ENCODE measurements at regions not wholly inside any gene's neighbourhood (a gene's known extent, or its start where the extent isn't known, plus 50 kb on each side); places are given as distances from the start of the nearest gene placed in this dataset.
"Not testable (repeated sequence)": the region's sequence is repeated elsewhere in the genome, so short reads cannot be mapped to it uniquely, and the experiment has no call there.

DNA sequence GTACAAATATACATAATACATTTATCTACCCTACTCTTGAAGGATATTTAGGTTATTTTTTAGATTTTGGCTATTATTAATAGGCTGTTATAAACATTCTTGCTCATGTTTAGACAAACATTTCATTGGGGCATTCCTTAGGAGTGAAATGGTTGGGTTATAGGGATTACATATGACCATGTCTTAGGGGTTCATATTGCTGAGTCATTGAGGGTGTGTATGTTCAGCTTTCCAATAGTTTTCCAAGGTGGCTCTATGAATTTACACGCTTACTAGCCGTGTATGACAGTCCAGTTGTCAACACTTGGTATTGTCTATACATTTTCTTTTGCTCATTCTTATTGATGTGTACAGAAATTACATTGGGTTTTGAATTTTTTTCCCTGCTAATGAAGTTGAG lies 125.8 kb downstream of the OXSM start:
- no peak overlapping the region for H3K4me3 ChIP-seq (ENCODE audit: low read length in 2 of 2)
- no peaks in the 10 kb centered on the region for H3K36me3 ChIP-seq (ENCODE audit: control insufficient read depth in 2 of 2, insufficient read depth in 2 of 2, low read length in 1 of 2)
- no peaks in the 10 kb centered on the region for H3K9me3 ChIP-seq (ENCODE audit: control insufficient read depth in 2 of 2, insufficient read depth in 1 of 2, low read length in 1 of 2)
- no peaks in the 10 kb centered on the region for H3K27me3 ChIP-seq (ENCODE audit: control insufficient read depth in 2 of 2, insufficient read depth in 1 of 2, low read length in 1 of 2)
- no peak overlapping the region for H3K27ac ChIP-seq (ENCODE audit: low read depth in 1 of 2, low read length in 1 of 2)
- H3K4me1 ChIP-seq (ENCODE audit: control insufficient read depth in 2 of 2, insufficient read depth in 2 of 2, low read length in 2 of 2), result peaks cover 0 to 10% of the 10 kb centered on the region in 2 donors
- WGBS, result 94% methylated on average over 2 of the region's 2 CpGs
- no peak for DNase-seq (ENCODE audit: low read depth in 6 of 9, low spot score in 9 of 9)

DNA sequence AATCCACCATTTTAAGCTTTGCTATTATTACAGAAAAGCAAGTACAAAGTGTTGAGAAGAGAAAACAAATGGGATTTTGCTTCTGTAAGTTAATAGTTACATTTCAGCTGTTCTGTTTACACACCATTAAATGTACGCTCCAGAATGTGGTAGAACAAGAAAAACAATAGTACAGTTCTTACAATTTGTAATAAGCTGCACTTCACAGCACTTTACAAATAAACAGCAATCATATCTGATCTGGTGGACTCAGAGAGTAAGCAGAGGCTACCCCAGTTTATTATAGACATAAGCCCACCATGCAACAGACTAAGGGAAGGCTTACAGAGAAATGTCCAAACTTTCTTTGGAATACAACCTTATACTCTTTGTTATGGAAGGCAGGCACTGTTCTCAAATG lies 126.4 kb downstream of the OXSM start:
- no peak overlapping the region for H3K27ac ChIP-seq (ENCODE audit: low read depth in 1 of 2, low read length in 1 of 2)
- H3K27me3 ChIP-seq (ENCODE audit: control insufficient read depth in 2 of 2, insufficient read depth in 1 of 2, low read length in 1 of 2), result no peaks in the 10 kb centered on the region
- no peaks in the 10 kb centered on the region for H3K36me3 ChIP-seq (ENCODE audit: control insufficient read depth in 2 of 2, insufficient read depth in 2 of 2, low read length in 1 of 2)
- 0% methylated on average over 1 of the region's 1 CpG for WGBS
- no peaks in the 10 kb centered on the region for H3K9me3 ChIP-seq (ENCODE audit: control insufficient read depth in 2 of 2, insufficient read depth in 1 of 2, low read length in 1 of 2)
- no peak for DNase-seq (ENCODE audit: low read depth in 6 of 9, low spot score in 9 of 9)
- peaks cover 0 to 6% of the 10 kb centered on the region in 2 donors for H3K4me1 ChIP-seq (ENCODE audit: control insufficient read depth in 2 of 2, insufficient read depth in 2 of 2, low read length in 2 of 2)
- no peak overlapping the region for H3K4me3 ChIP-seq (ENCODE audit: low read length in 2 of 2)

DNA sequence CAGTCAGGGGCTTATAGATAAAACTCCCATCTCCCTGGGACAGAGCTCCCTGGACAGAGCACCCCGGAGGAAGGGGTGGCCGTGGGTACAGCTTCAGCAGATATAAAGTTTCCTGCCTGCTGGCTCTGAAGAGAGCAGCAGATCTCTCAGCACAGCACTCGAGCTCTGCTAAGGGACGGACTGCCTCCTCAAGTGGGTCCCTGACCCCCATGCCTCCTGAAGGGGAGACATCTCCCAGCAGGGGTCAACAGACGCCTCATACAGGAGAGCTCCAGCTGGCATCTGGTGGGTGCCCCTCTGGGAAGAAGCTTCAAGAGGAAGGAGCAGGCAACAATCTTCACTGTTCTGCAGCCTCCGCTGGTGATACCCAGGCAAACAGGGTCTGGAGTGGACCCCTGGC lies 142.1 kb downstream of the OXSM start:
- H3K27ac ChIP-seq (ENCODE audit: low read depth in 1 of 2, low read length in 1 of 2); DNase-seq (ENCODE audit: low read depth in 6 of 9, low spot score in 9 of 9); H3K4me3 ChIP-seq (ENCODE audit: low read length in 2 of 2); H3K27me3 ChIP-seq (ENCODE audit: control insufficient read depth in 2 of 2, insufficient read depth in 1 of 2, low read length in 1 of 2); H3K36me3 ChIP-seq (ENCODE audit: control insufficient read depth in 2 of 2, insufficient read depth in 2 of 2, low read length in 1 of 2); H3K9me3 ChIP-seq (ENCODE audit: control insufficient read depth in 2 of 2, insufficient read depth in 1 of 2, low read length in 1 of 2); H3K4me1 ChIP-seq (ENCODE audit: control insufficient read depth in 2 of 2, insufficient read depth in 2 of 2, low read length in 2 of 2): not testable (repeated sequence)
- 97% methylated on average over 6 of the region's 6 CpGs for WGBS

DNA sequence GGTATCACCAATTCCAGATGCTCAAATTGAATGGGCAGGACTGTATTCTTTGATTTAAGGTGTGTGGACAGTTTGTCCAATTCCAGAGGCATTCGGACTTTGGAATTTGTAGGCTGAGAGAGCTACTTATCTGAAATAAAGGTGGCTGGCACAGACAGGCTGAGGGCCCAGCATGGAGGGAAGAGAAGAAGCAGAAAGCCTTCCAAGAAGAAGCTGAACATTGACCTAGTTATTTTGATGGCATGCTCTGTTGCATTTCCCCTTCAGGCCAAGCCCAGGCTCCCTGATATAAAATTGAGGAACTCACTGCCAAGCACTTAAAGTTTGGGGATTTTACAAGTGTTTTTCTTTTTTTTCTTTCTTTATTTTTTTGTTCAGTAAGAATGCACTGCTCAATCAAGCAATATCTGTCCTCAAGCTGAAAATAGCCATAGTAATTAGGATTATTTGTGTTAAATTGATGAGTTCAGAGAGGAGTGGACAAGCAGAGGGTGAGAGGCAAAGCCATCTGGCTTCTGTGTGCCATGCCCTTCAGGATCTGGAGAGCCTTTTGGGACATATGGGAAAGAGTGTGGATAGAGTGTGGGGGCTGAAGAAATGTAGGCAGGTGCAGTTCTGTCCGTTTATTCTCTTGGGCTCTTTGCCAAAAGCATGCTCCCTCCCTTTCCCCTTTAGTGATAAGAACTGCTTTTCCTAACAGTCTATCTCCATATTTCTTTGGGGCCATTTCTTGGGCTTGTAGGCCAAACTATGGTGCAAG lies 148.9 kb downstream of the OXSM start:
- H3K4me1 ChIP-seq (ENCODE audit: control insufficient read depth in 2 of 2, insufficient read depth in 2 of 2, low read length in 2 of 2), result no peaks in the 10 kb centered on the region
- H3K9me3 ChIP-seq (ENCODE audit: control insufficient read depth in 2 of 2, insufficient read depth in 1 of 2, low read length in 1 of 2), result no peaks in the 10 kb centered on the region
- H3K27me3 ChIP-seq (ENCODE audit: control insufficient read depth in 2 of 2, insufficient read depth in 1 of 2, low read length in 1 of 2), result no peaks in the 10 kb centered on the region
- no peak for DNase-seq (ENCODE audit: low read depth in 6 of 9, low spot score in 9 of 9)
- H3K27ac ChIP-seq (ENCODE audit: low read depth in 1 of 2, low read length in 1 of 2), result no peak overlapping the region
- H3K4me3 ChIP-seq (ENCODE audit: low read length in 2 of 2), result no peak overlapping the region
- 67% methylated on average over 2 of the region's 2 CpGs for WGBS
- no peaks in the 10 kb centered on the region for H3K36me3 ChIP-seq (ENCODE audit: control insufficient read depth in 2 of 2, insufficient read depth in 2 of 2, low read length in 1 of 2)

DNA sequence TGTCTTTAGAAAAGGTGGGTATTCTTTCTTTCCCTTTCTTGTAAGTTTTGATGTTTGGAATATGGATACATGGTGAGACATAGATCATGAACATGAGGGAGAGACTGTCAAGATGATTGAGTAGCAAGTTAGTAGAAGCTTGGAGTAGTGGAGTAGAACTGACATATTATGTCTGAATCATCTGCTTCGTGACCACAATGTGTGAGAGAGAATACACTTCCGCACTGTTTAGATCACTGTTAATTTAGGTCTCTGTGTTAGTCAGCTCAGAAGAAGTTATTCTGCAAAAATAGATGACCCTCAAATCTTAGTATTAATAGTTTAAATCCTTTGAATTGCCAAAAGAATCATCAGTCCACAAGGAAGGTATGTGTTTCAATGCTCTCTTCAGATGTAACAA lies 151.0 kb downstream of the OXSM start:
- Histone ChIP-seq H3K4me3 (ENCODE audit: low read length in 2 of 2) (no peak overlapping the region), H3K9me3 (ENCODE audit: control insufficient read depth in 2 of 2, insufficient read depth in 1 of 2, low read length in 1 of 2) (no peaks in the 10 kb centered on the region)

DNA sequence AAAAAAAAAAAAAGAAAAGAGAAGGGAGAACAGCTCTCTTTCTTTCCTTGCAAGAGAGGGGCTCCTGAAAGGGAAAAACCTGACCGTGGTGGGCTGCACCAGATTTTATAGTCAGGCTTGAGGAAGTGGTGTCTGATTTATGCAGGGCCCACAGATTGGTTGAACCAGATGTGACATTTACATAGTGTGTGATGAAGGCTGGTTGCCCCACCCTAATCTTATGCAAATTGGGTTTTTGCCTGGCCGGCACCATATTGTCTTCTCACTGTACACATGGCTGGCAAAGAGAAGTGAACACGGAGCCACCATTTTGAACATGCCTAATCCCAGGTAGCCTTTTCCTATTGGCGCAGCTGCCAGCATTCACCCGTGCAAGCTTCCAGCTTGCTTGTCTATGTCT lies 154.4 kb downstream of the OXSM start:
- H3K4me3 ChIP-seq (ENCODE audit: low read length in 2 of 2), result no peak overlapping the region
- H3K27me3 ChIP-seq (ENCODE audit: control insufficient read depth in 2 of 2, insufficient read depth in 1 of 2, low read length in 1 of 2), result no peaks in the 10 kb centered on the region
- H3K36me3 ChIP-seq (ENCODE audit: control insufficient read depth in 2 of 2, insufficient read depth in 2 of 2, low read length in 1 of 2), result no peaks in the 10 kb centered on the region
- H3K27ac ChIP-seq (ENCODE audit: low read depth in 1 of 2, low read length in 1 of 2), result no peak overlapping the region
- WGBS, result 95% methylated on average over 5 of the region's 5 CpGs
- no peak for DNase-seq (ENCODE audit: low read depth in 6 of 9, low spot score in 9 of 9)
- no peaks in the 10 kb centered on the region for H3K4me1 ChIP-seq (ENCODE audit: control insufficient read depth in 2 of 2, insufficient read depth in 2 of 2, low read length in 2 of 2)
- no peaks in the 10 kb centered on the region for H3K9me3 ChIP-seq (ENCODE audit: control insufficient read depth in 2 of 2, insufficient read depth in 1 of 2, low read length in 1 of 2)

More for the DNA sequence above, 151.0 kb downstream of the OXSM start:
- no peaks in the 10 kb centered on the region for H3K36me3 ChIP-seq (ENCODE audit: control insufficient read depth in 2 of 2, insufficient read depth in 2 of 2, low read length in 1 of 2)
- no peak overlapping the region for H3K27ac ChIP-seq (ENCODE audit: low read depth in 1 of 2, low read length in 1 of 2)
- no peak for DNase-seq (ENCODE audit: low read depth in 6 of 9, low spot score in 9 of 9)
- WGBS, result 94% methylated on average over 2 of the region's 2 CpGs
- no peaks in the 10 kb centered on the region for H3K4me1 ChIP-seq (ENCODE audit: control insufficient read depth in 2 of 2, insufficient read depth in 2 of 2, low read length in 2 of 2)
- H3K27me3 ChIP-seq (ENCODE audit: control insufficient read depth in 2 of 2, insufficient read depth in 1 of 2, low read length in 1 of 2), result no peaks in the 10 kb centered on the region

DNA sequence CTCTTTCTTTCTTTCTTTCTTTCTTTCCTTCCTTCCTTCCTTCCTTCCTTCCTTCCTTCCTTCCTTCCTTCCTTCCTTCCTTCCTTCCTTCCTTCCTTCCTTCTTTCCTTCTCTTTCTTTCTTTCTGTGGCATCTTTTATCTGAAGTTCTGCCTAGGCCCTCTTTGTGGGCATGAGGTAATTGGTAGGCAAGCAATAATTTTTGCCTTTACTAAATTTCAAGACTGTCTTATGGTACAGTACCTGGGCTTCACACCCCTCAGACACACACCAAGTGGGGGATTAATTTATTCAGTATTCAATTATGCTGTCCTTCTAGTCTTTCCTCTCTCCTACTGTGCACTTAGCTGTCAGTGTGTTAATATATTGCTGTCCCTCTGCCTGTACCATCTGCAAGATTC lies 155.5 kb downstream of the OXSM start:
- no peak overlapping the region for H3K4me3 ChIP-seq (ENCODE audit: low read length in 2 of 2)
- H3K27ac ChIP-seq (ENCODE audit: low read depth in 1 of 2, low read length in 1 of 2), result no peak overlapping the region
- no peaks in the 10 kb centered on the region for H3K9me3 ChIP-seq (ENCODE audit: control insufficient read depth in 2 of 2, insufficient read depth in 1 of 2, low read length in 1 of 2)
- no peaks in the 10 kb centered on the region for H3K4me1 ChIP-seq (ENCODE audit: control insufficient read depth in 2 of 2, insufficient read depth in 2 of 2, low read length in 2 of 2)
- H3K36me3 ChIP-seq (ENCODE audit: control insufficient read depth in 2 of 2, insufficient read depth in 2 of 2, low read length in 1 of 2), result no peaks in the 10 kb centered on the region
- H3K27me3 ChIP-seq (ENCODE audit: control insufficient read depth in 2 of 2, insufficient read depth in 1 of 2, low read length in 1 of 2), result no peaks in the 10 kb centered on the region
- no peak for DNase-seq (ENCODE audit: low read depth in 6 of 9, low spot score in 9 of 9)

DNA sequence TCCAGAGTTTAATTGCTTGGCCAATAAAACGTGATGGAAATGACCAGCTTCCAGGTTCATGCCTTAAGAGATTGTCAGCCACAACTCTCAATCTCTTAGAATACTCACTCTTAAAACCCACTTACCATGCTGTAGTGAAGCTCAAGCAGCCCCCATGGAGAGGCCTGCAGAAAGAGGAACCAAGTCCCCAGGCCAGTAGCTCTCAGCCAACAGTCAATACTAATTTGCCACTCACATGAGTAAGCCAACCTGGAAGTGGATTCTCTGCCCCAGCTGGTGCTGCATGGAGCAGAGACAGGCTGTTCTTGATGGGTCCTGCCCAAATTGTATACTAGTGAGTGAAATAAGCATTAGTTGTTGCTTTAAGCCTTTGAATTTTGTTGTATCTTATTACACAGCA lies 155.9 kb downstream of the OXSM start:
- Histone ChIP-seq H3K4me1 (ENCODE audit: control insufficient read depth in 2 of 2, insufficient read depth in 2 of 2, low read length in 2 of 2) (no peaks in the 10 kb centered on the region), H3K27ac (ENCODE audit: low read depth in 1 of 2, low read length in 1 of 2) (no peak overlapping the region), H3K4me3 (ENCODE audit: low read length in 2 of 2) (no peak overlapping the region), H3K27me3 (ENCODE audit: control insufficient read depth in 2 of 2, insufficient read depth in 1 of 2, low read length in 1 of 2) (no peaks in the 10 kb centered on the region), H3K36me3 (ENCODE audit: control insufficient read depth in 2 of 2, insufficient read depth in 2 of 2, low read length in 1 of 2) (no peaks in the 10 kb centered on the region), H3K9me3 (ENCODE audit: control insufficient read depth in 2 of 2, insufficient read depth in 1 of 2, low read length in 1 of 2) (no peaks in the 10 kb centered on the region)
- no peak for DNase-seq (ENCODE audit: low read depth in 6 of 9, low spot score in 9 of 9)
- 93% methylated on average over 1 of the region's 1 CpG for WGBS

DNA sequence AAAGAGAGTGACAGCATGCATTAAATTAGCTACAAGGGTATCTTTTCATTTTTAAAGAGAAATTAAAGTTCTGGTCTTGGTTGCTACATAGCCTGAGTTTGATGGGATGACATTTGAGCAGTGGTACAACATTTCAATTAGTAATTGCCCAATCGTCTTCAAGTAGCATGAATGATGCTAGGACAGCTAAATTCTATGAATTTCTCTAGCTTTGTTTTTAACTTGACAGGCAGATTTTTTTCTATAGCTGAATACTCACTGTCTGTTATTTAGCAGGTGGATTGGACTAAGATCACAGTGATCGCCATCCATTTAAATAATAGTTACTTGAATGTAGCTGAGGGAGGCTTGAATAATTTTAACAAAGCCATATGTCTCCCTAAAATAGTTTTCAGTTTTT lies 162.2 kb downstream of the OXSM start:
- 91% methylated on average over 2 of the region's 2 CpGs for WGBS
- DNase-seq (ENCODE audit: low read depth in 6 of 9, low spot score in 9 of 9), result no peak
- Histone ChIP-seq H3K4me1 (ENCODE audit: control insufficient read depth in 2 of 2, insufficient read depth in 2 of 2, low read length in 2 of 2) (no peaks in the 10 kb centered on the region), H3K27me3 (ENCODE audit: control insufficient read depth in 2 of 2, insufficient read depth in 1 of 2, low read length in 1 of 2) (no peaks in the 10 kb centered on the region), H3K9me3 (ENCODE audit: control insufficient read depth in 2 of 2, insufficient read depth in 1 of 2, low read length in 1 of 2) (no peaks in the 10 kb centered on the region), H3K27ac (ENCODE audit: low read depth in 1 of 2, low read length in 1 of 2) (no peak overlapping the region), H3K36me3 (ENCODE audit: control insufficient read depth in 2 of 2, insufficient read depth in 2 of 2, low read length in 1 of 2) (no peaks in the 10 kb centered on the region), H3K4me3 (ENCODE audit: low read length in 2 of 2) (no peak overlapping the region)

DNA sequence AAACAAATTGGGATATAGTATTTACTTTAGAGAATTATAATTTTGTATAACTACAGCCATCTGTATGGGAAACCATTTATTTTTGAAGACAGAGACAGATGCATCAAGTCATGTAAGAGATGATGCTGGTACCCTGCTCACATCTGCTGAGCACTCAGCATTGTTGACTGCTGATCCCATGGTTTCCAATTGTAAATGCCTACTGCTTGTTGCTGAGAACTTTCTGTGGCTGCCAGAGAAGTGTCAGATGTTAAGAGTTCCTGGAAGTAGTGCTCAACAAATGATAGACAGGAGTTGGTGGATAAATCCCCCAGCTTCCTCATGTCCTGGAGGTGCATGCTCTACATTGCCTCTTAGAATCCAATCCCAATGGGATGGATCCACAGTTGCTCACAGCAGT lies 167.1 kb downstream of the OXSM start:
- no peaks in the 10 kb centered on the region for H3K36me3 ChIP-seq (ENCODE audit: control insufficient read depth in 2 of 2, insufficient read depth in 2 of 2, low read length in 1 of 2)
- H3K27me3 ChIP-seq (ENCODE audit: control insufficient read depth in 2 of 2, insufficient read depth in 1 of 2, low read length in 1 of 2), result no peaks in the 10 kb centered on the region
- H3K4me1 ChIP-seq (ENCODE audit: control insufficient read depth in 2 of 2, insufficient read depth in 2 of 2, low read length in 2 of 2), result no peaks in the 10 kb centered on the region
- H3K27ac ChIP-seq (ENCODE audit: low read depth in 1 of 2, low read length in 1 of 2), result no peak overlapping the region
- no peak overlapping the region for H3K4me3 ChIP-seq (ENCODE audit: low read length in 2 of 2)
- DNase-seq (ENCODE audit: low read depth in 6 of 9, low spot score in 9 of 9), result no peak
- no peaks in the 10 kb centered on the region for H3K9me3 ChIP-seq (ENCODE audit: control insufficient read depth in 2 of 2, insufficient read depth in 1 of 2, low read length in 1 of 2)

Data from thymus (tissue), 11 donors.